Endothelial cell of umbilical vein (primary cell): ENCODE measurements at regions not wholly inside any gene's neighbourhood (a gene's known extent, or its start where the extent isn't known, plus 50 kb on each side); places are given as distances from the start of the nearest gene placed in this dataset.

Experiments
- BruUV-seq: library from RNA; stranded (reverse); fragments of 400-500 nt; replicated peaks from 2 replicates; lab custom pipeline; 2021; lab: Mats Ljungman, UMichigan
- CTCF ChIA-PET: fragments of 300-600, 350-600 bp; sonication (Branson Sonifier 250); formaldehyde crosslinking; loops from one replicate; lab custom pipeline; 2021; ENCODE audit warnings: antibody characterized with exemption, inconsistent platforms; lab: Charles Lee
- POLR2A ChIA-PET: fragments of 300-600, 350-600 bp; sonication (Branson Sonifier 250); formaldehyde crosslinking; loops from one replicate; lab custom pipeline; 2021; ENCODE audit warnings: antibody characterized with exemption, inconsistent platforms; lab: Charles Lee
- DNase-seq: peaks from one replicate; pipeline ENCODE4 v3.0.0-alpha.2; 2011; ENCODE audit warnings: low read depth, low spot score
- FAIRE-seq: peaks from 2 replicates; lab custom pipeline; 2011; peaks lifted over from hg19 to GRCh38; lab: Jason Lieb, UNC
- H2AFZ ChIP-seq: 2 replicates; pipeline ENCODE4 v1.6.0; 2012; ENCODE audit warnings: low read depth, low read length, control low read depth, inconsistent platforms
- H3K27ac ChIP-seq: 2 replicates; pipeline ENCODE4 v1.5.1; 2011; ENCODE audit warnings: low read depth, mild to moderate bottlenecking, control low read depth, low read length, moderate library complexity; ENCODE audit not compliant: insufficient read depth
- H3K27me3 ChIP-seq, 2 experiments: 2 replicates each; pipeline versions ENCODE4 v1.6.0 to v1.6.1; 2011; ENCODE audit warnings: low read length in 2 of 2, mixed read lengths in 1 of 2; ENCODE audit not compliant: control insufficient read depth in 2 of 2, insufficient read depth in 2 of 2
- H3K36me3 ChIP-seq, 2 experiments: 2 replicates in 1 of 2; 3 replicates in 1 of 2; pipeline ENCODE4 v1.5.1; 2011; ENCODE audit warnings: low read length in 2 of 2, mild to moderate bottlenecking in 1 of 2, moderate library complexity in 1 of 2; ENCODE audit not compliant: control insufficient read depth in 2 of 2, insufficient read depth in 2 of 2; ENCODE audit errors: extremely low read depth in 1 of 2
- H3K4me1 ChIP-seq: 3 replicates; pipeline ENCODE4 v1.5.1; 2011; ENCODE audit warnings: mild to moderate bottlenecking, low read length; ENCODE audit not compliant: control insufficient read depth, insufficient read depth; ENCODE audit errors: extremely low read depth
- H3K4me2 ChIP-seq: 2 replicates; pipeline ENCODE4 v1.6.1; 2011; ENCODE audit warnings: low read length, control low read depth, mixed read lengths; ENCODE audit not compliant: insufficient read depth
- H3K4me3 ChIP-seq, 3 experiments: fragments of 200-600 bp in 1 of 3; sonication (generic), shearing (Covaris generic) in 1 of 3; replicated peaks in 1 of 3; 2 replicates each; pipeline ENCODE4 v1.5.1; 2011 to 2016; ENCODE audit warnings: control low read depth in 3 of 3, low read length in 3 of 3, mild to moderate bottlenecking in 2 of 3, inconsistent platforms in 1 of 3, low read depth in 1 of 3, moderate library complexity in 1 of 3; ENCODE audit not compliant: insufficient read depth in 1 of 3
- H3K79me2 ChIP-seq: 2 replicates; pipeline ENCODE4 v1.6.0; 2012; ENCODE audit warnings: low read length, inconsistent platforms; ENCODE audit not compliant: control insufficient read depth, insufficient read depth
- H3K9ac ChIP-seq: replicated peaks from 2 replicates; pipeline ENCODE3; 2011; ENCODE audit warnings: low read length, control low read depth; ENCODE audit not compliant: insufficient read depth; ENCODE audit errors: extremely low read depth
- H3K9me1 ChIP-seq: replicated peaks from 3 replicates; pipeline ENCODE4 v1.6.0; 2011; ENCODE audit warnings: mild to moderate bottlenecking, low read length; ENCODE audit not compliant: control insufficient read depth, insufficient read depth; ENCODE audit errors: extremely low read depth
- H3K9me3 ChIP-seq: replicated peaks from 2 replicates; pipeline ENCODE4 v1.5.1; 2012; ENCODE audit warnings: low read length, inconsistent platforms; ENCODE audit not compliant: control insufficient read depth, insufficient read depth
- H4K20me1 ChIP-seq: replicated peaks from 2 replicates; pipeline ENCODE3; 2011; ENCODE audit warnings: mild to moderate bottlenecking, low read length; ENCODE audit not compliant: control insufficient read depth, insufficient read depth; ENCODE audit errors: extremely low read depth
- CTCF ChIP-seq, 2 donors: IDR thresholded peaks; 1 replicate in 1 of 2; 2 replicates in 1 of 2; pipeline ENCODE4 v1.5.1; 2011; ENCODE audit warnings: low read length in 2 of 2, mild to moderate bottlenecking in 2 of 2, moderate library complexity in 2 of 2, control low read depth in 1 of 2, inconsistent platforms in 1 of 2, low read depth in 1 of 2; ENCODE audit not compliant: insufficient read depth in 1 of 2; ENCODE audit errors: extremely low read depth in 1 of 2
- EZH2 ChIP-seq: IDR thresholded peaks from 2 replicates; pipeline ENCODE4 v1.6.1; 2012; ENCODE audit warnings: borderline replicate concordance, low read depth, mild to moderate bottlenecking, moderate library complexity, low read length, inconsistent platforms; ENCODE audit not compliant: severe bottlenecking
- FOS ChIP-seq: IDR thresholded peaks from 2 replicates; pipeline ENCODE4 v1.6.1; 2011; ENCODE audit warnings: mild to moderate bottlenecking, low read length, moderate library complexity, borderline replicate concordance; ENCODE audit not compliant: insufficient read depth
- GATA2 ChIP-seq: IDR thresholded peaks from 2 replicates; pipeline ENCODE4 v1.7.0; 2011; ENCODE audit warnings: low read depth, mild to moderate bottlenecking, moderate library complexity, mixed read lengths, low read length; ENCODE audit not compliant: insufficient read length, insufficient read depth
- JUN ChIP-seq: IDR thresholded peaks from 2 replicates; pipeline ENCODE4 v1.6.1; 2011; ENCODE audit warnings: borderline replicate concordance, low read depth; ENCODE audit not compliant: insufficient read length, insufficient read depth
- MAX ChIP-seq: IDR thresholded peaks from 2 replicates; pipeline ENCODE4 v1.6.1; 2011; ENCODE audit not compliant: insufficient read depth, insufficient read length
- MYC ChIP-seq: IDR thresholded peaks from one replicate; pipeline ENCODE4 v1.6.1; 2011; ENCODE audit warnings: mild to moderate bottlenecking, low read depth, low read length
- POLR2A ChIP-seq: IDR thresholded peaks from 2 replicates; pipeline ENCODE4 v1.6.1; 2012; ENCODE audit warnings: low read depth, mild to moderate bottlenecking, control low read depth, low read length
- POLR2AphosphoS5 ChIP-seq: IDR thresholded peaks from 2 replicates; pipeline ENCODE4 v1.6.1; 2012; ENCODE audit warnings: low read depth, mild to moderate bottlenecking, control low read depth, low read length, moderate library complexity; ENCODE audit not compliant: insufficient read depth
- dilution Hi-C: fragments of 300-500 bp; cut with MboI; formaldehyde crosslinking; loops from one replicate; pipeline ENCODE4 v1.15.0; 2019; ENCODE audit warnings: low sequenced_read_pairs; ENCODE audit not compliant: extremely low pct_ligation_motif_present
- intact Hi-C: fragments of 100-400 bp; cut with micrococcal nuclease; formaldehyde crosslinking; loops from one replicate; pipeline ENCODE4 v1.10.0; 2022

- intact Hi-C loops, result no loop called here
- Histone ChIP-seq H3K36me3 (no peaks in the 10 kb centered on the region), H3K27ac (no peak overlapping the region), H2AFZ (no peak overlapping the region), H3K4me1 (no peaks in the 10 kb centered on the region), H3K9me3 (no peaks in the 10 kb centered on the region), H3K9me1 (no peaks in the 10 kb centered on the region), H3K4me2 (no peak overlapping the region), H3K9ac (no peak overlapping the region), H3K4me3 (no peak overlapping the region), H4K20me1 (no peaks in the 10 kb centered on the region), H3K27me3 (no peaks in the 10 kb centered on the region), H3K79me2 (no peaks in the 10 kb centered on the region)
- dilution Hi-C loops, result no loop called here
- TF ChIP-seq CTCF (IDR thresholded peaks at IDR 0.05; ENCODE audit: extremely low read depth in 1 of 2, insufficient read depth in 1 of 2, low read depth in 1 of 2, low read length in 2 of 2) (no peak), MYC (no peak), MAX (no peak), GATA2 (no peak), FOS (no peak), JUN (no peak), POLR2A (no peak), EZH2 (no peak), POLR2AphosphoS5 (no peak)
- BruUV-seq, result no TSS peak
- POLR2A ChIA-PET, result no interaction called here
- CTCF ChIA-PET, result no interaction called here
- no peak for DNase-seq
- no peak for FAIRE-seq
These were observed 155.3 kb upstream of the C16orf82 start for GRCh38 chr16:26911436-26911835.
